CD4-positive, alpha-beta T cell treated with Interferon alpha-2 for 1 hour (primary cell): ENCODE measurements at regions not wholly inside any gene's neighbourhood (a gene's known extent, or its start where the extent isn't known, plus 50 kb on each side); places are given as distances from the start of the nearest gene placed in this dataset.

Experiments
- DNase-seq, 2 donors: peaks; one replicate each; pipeline ENCODE4 v3.0.0-alpha.2; 2020 to 2022

DNA sequence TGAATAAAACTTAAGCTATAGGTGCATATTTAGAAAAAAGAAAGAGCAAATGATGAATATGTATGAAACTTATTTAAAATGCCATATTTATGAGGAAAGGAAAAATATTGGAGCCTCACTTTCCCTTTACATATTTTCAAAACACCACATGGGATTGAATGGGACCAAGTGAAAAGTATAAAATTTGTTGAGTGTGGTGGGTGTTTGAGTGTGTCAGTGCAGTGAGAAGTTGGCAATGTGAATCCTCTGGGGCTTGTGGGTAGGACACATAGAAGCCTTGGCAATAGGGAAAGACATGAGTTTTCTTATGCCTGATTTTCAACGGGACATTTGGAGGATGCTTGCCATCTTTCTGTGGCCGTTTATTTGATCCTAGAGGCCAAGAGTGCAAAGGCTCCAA lies 502.2 kb upstream of the CELF4 start:
- no peak for DNase-seq

- no peak for DNase-seq
Measured at GRCh38 chr18:38067086-38067485, 501.5 kb upstream of the CELF4 start.

GRCh38 chr18:38052879-38053590 lies 487.4 kb upstream of the CELF4 start:
- no peak for DNase-seq

- no peak for DNase-seq
Measured at GRCh38 chr18:38047820-38048219, 482.2 kb upstream of the CELF4 start.

- no peak for DNase-seq
Measured at GRCh38 chr18:38046651-38047050, 481.1 kb upstream of the CELF4 start.

GRCh38 chr18:38045845-38046244 lies 480.2 kb upstream of the CELF4 start:
- DNase-seq: no peak

DNA sequence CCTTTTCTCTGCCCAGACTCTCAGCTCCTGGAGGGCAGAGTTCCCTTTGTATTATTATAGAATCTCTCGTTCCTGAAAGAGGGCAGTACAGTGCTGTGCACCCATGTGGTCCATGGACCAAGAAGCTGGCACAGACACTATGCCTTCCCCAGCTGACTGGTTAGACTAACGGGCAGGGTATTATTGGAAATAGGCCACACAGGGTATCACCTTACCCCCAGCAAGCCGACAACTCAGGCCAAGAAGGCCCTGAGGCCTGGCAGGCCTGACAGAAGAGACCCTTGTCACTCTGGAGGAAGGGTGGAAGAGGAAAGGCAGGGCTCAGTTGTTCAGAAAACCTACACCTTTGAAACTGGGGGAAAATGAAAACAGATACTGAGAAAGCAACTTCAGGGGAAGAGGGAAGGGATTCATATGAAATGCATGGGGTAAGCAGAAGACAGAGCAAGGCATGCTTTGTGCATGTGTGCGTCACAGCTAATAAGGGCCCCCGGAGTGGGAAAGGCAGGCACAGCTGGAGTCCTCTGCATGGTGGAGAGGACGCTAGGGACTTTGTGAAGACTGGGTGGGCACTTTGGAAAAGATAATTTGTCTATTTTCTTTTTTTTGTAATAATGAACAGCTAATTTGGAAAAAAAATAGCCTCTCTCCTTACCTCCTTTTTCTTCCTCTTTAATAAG lies 476.8 kb upstream of the CELF4 start:
- no peak for DNase-seq

DNA sequence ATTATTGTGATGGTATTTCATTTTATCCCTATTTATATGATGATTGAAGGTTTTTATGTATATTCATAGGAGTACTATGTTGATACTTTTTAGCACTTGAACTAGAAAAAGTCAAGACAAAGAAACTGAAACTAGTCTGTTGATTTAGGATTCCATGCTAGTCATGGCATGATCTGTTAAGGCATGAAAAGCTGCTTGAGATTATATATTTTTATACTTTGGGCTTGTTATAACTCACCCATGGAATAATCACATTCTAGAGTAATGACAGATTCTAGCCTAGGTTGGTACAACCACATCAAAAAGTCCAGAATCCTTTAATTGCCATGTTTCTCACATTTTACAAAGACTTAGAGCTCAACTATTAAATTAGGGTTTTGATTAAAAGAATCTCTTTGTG lies 472.6 kb upstream of the CELF4 start:
- no peak for DNase-seq

GRCh38 chr18:38035193-38035592 lies 469.6 kb upstream of the CELF4 start:
- DNase-seq: no peak

DNA sequence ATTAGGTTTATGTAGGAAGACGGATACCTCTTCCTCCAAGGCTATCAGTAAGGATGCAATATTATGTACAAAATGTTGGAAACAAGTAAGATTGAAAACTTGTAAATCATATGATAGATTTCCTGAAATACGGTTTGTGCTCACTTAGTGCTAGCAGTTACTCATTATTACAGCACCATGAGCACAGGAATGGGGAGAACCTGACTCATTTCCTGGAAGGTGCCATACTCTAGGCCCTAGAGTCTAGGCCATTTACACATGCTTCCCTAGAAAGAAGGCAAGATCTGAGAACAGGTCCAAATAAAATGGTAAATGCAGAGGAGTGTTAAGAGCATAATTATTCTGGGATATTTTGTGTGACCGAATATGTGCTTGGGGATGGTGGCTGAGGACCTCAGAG lies 467.7 kb upstream of the CELF4 start:
- no peak for DNase-seq

DNA sequence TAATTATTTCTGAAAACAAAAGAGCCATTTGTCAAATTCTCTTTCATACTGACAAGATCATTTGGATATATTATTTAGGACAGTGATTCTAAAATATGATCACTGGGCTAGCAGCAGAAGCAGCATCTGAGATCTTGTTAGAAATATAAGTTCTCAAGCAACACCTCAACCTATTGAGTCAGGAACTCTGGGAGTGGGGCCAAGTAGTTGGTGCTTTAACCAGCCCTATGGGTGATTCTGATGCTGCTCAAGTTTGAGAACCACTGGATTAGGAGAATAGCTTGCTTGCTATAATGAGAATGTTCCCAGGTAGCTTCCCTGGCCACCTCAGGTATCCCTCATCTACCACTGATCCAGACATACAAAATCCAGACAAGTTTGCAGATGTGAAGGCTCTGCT lies 466.9 kb upstream of the CELF4 start:
- no peak for DNase-seq

GRCh38 chr18:38028946-38029345 lies 463.3 kb upstream of the CELF4 start:
- no peak for DNase-seq

GRCh38 chr18:38025433-38026038 lies 459.9 kb upstream of the CELF4 start:
- DNase-seq: no peak

- DNase-seq: no peak
Measured at GRCh38 chr18:38023871-38024270, 458.3 kb upstream of the CELF4 start.

GRCh38 chr18:38022234-38022633 lies 456.6 kb upstream of the CELF4 start:
- DNase-seq: no peak

DNA sequence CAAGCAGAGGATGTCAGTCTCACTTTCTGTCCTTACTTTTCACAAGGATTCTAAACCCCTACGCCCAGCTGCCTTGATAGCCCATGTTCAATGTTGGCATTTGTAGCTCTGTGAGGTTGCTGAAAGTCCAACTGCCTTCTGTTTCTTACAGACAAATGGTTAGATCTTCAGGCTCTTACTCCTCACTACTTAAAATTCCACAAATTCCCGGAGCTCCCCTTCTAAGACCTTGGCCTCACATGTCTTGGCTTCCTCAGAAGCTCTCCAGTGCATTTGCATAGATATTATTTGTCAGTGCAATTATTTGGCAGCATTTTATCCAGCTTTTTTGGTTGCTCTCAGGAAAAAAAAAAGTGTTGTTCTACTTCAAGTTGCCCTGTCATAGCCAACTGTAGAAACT lies 453.7 kb upstream of the CELF4 start:
- no peak for DNase-seq

DNA sequence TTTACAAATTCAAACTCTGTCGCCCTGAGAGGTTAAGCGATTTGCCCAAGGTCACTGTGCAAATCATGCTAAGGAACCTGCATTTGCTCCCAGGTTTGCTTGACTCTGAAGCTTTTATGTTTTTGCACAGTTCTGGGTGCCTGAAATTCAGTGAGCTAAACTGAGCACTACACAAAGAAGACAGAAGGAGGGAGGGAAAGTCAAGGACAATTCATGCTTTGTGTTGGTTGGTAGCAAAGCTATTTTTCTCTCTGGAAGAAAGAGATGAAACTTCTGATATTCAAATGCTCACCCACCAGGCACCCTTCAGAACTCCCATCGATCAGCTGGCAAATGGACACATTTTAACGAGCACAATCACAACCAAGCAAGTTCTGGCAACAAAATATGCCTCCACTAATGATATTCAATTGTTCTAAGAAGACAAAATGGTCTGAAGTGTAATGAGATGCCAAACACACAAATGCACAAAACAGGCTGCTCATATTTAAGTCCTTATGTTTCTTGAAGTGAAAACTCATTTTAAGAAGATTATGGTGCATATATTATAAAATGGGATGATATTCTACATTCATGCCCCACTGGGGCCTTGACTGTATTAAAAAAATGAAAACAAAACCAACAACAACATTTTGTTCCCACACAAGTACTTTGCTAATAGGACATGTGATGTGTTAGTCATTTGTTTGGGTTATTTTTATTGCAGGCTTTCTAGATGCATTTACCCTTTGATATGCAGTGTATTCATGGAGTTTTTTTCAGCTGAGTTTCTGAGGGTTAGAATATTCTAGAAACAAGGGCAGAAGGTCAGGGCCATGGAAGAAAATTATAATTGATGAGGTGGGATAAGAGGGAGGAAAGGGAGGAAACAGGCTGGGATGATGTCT lies 445.6 kb upstream of the CELF4 start:
- DNase-seq: no peak

DNA sequence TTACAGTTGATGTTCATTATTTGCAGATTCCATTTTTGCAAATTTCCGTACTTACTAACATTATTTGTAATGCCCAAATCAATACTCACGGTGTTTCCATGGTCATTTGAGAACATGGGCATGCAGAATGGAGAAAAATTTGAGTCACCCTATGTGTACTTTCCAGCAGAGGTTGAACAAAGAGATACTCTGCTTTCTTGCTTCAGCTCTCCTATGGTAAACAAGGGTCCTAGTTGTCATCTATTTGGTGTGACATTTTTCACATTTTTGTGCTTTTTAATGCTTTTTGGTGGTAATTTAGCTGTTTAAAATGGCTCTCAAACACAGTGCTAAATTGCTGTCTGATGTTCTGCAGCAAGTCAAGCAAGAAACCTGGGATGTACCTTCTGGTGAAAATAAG lies 444.4 kb upstream of the CELF4 start:
- no peak for DNase-seq

GRCh38 chr18:38009320-38009719 lies 443.7 kb upstream of the CELF4 start:
- DNase-seq: no peak

GRCh38 chr18:38007676-38008330 lies 442.2 kb upstream of the CELF4 start:
- DNase-seq: no peak

DNA sequence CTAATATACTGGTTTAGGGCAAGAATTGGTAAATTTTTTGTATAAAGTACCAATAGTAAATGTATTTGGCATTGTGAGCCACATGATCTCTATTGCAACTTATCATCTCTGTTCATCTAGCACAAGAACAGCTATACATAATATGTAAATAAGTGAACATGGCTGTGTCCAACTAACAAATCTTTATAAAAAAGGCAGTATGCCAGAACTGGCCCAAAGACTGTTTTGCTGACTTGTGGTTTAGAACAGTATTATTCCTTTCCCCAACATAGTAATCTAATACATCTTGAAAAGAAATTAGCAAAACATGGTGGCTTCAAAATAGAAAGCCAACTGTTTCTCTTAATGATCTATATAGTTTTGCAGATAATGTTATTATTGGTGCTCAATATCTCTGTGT lies 441.4 kb upstream of the CELF4 start:
- no peak for DNase-seq

GRCh38 chr18:38006541-38006940 lies 440.9 kb upstream of the CELF4 start:
- no peak for DNase-seq

DNA sequence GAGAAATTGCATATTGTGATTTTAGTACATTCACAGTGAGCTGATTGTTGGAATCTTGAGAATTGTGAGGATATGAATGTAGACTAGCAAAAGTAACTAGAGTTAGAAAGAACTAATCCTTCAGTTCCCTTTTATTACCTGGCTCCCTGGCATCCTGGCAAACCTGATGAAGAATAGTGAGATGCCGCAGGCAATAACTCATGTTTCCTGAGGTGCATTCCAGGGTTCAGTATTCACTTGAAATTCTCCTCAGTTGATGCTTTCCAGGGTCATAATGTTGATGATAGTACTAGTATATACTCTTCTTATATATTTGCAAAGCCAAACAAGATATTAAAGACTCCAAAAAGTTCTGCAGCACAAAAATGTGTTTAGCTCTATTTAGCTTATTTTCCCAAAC lies 432.1 kb upstream of the CELF4 start:
- DNase-seq: no peak
